Erythroblast (primary cell): ENCODE measurements at regions not wholly inside any gene's neighbourhood (a gene's known extent, or its start where the extent isn't known, plus 50 kb on each side); places are given as distances from the start of the nearest gene placed in this dataset.

Experiments
- GATA1 ChIP-seq: IDR thresholded peaks from 2 replicates; pipeline ENCODE4 v1.6.1; 2011; ENCODE audit warnings: low read depth, mild to moderate bottlenecking, control low read depth, low read length, moderate library complexity
- POLR2A ChIP-seq: IDR thresholded peaks from 2 replicates; pipeline ENCODE4 v1.6.1; 2011; ENCODE audit warnings: mild to moderate bottlenecking, low read length

DNA sequence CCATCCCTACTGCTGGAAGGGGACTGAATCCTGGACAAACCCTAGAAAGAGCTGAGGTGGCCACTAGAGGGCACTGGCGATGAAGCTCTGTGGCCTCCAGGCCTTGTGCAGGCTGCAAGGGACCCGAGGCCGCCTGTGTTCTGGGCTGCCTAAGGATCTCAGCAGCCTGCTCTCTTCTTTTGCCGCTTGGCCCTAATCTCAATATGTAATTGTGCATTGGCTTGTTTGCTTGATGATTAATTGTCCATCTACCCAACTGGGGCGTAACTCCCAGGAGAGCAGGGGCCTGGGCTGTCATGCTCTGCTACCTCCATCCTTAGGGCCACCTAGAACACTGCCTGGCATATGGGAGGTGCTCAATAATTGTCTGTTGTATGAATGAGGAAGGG, 73.8 kb downstream of the SYNE3 start:
- no peak for TF ChIP-seq POLR2A
- no peak for TF ChIP-seq GATA1
